HT1080 (cell line): ENCODE measurements at regions not wholly inside any gene's neighbourhood (a gene's known extent, or its start where the extent isn't known, plus 50 kb on each side); places are given as distances from the start of the nearest gene placed in this dataset.

ENCODE experiments used
- DNase-seq: peaks from one replicate; pipeline ENCODE4 v3.0.0-alpha.2; 2015; ENCODE audit warnings: low read depth

DNA sequence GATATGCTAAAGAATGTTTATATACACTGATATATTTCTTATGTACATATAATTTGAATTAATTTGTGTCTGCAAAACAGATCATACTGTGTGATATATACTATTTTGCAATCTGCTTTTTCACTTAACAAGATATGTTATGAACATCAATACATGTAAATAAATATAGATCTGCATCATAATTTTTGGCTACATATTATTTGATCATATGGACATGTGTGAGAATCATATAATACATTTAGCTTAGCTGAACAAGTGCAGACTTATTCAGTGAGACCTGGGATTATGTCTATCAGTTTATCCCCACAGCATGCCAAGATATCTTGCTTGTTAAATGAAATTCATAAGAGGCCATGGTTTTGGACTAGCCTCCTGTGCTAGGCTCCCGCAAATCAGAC lies 474.3 kb downstream of the ARHGEF28 start:
- DNase-seq: no peak

DNA sequence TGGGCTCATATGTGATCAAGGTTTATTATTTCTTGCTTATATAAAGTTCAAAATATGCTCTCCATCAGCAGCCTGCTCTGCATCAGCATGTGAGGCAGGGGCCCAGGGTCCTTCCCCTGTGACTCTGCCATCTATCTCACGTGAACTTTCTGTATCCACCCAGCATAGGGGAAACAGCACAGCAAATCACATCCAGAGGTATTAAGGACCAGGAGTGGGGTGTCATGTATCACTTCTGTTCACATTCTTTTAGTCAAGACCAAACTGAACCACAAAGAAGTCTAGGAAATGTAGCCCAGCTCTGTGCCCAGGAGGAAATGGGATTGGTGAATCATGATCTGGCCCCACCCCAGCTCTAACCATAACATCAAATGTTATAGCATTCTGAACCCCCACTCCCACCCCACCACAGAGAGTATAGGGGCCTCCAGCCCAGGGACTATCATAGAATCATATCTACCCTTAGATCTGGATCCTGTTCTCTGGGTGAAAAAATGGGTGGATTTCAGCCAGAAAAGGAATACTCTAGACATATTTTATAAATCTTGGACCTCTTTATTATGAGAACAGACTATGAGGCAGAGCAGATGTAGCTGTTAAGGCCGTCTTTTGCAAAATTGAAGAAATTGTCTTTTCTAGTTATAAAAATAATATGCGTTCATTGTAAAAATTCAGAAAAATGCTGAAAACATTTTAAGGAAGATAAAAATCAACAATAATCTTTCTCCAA lies 473.7 kb downstream of the ARHGEF28 start:
- peak; percentile 13 for DNase-seq

DNA sequence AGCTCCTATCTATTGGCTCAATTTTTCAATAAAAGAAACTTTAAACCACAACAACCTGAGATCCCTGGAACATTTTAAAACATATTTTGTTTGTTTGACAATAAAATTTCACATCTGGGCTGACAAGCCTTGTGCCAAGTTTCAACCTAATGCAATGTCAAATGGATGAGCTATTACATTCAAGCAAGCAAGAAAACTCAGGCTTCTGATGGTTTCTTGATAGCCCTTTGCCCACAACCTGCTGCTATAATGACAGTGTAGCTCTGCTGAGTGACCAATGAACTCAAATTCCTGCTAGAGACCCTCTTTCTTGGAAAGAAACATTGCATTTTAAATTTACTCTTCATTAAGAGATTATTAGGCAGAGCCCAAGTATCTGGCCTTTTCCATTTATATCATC lies 472.9 kb downstream of the ARHGEF28 start:
- DNase-seq: no peak

DNA sequence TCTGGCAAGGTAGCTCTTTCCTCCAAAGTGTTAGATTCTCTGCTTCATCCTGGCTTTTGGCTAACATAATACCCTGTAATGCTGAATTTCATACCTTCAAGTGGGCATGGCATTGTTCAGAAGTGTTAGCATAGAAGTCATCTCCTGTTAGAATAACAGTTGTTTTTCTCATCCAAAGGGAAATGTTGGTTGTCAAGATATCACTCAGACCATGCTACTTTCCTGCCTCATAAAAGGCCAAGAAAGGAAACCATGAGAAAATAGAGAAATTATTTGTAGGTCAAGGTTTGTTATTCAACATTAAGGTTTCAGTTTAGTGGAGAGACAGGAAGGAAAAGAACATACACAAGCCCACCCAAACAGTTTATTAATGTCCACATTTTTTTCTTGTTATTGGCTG lies 472.5 kb downstream of the ARHGEF28 start:
- no peak for DNase-seq

DNA sequence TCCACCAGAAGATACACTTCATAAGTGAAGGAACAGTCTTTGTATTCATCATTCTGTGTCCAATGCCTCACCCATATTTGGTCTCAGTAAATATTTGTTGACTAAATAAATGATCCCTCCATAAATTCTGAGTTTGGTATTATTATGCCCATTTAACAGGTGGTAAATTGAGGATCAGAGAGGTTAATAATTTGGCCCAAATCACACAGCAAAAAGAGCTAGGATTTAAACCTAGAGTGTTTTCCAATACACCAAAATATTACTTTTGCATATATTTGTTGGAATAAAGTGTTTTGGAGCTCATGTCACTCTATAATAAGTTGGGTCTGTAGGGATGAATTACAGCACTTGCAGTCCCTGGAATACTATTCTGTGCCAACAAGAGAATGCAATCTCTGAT lies 470.3 kb downstream of the ARHGEF28 start:
- no peak for DNase-seq

DNA sequence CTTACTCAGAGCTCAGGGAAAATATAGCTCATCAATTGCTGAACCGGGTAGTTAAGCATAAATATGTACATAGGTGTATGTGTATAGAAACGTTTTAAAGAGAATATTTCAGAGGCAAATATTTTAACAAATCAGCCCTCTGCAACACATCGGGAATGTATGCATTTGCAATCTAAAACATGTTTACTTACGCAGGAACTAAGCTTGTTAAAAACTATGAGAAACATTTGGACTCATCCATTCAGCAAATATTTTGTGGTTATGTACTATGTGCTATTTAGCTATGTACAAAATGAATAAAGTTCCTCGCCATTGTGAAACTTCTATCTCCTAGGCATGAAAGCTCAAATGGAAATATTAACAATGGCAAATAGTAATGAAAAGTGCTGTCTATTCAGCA lies 469.9 kb downstream of the ARHGEF28 start:
- no peak for DNase-seq

DNA sequence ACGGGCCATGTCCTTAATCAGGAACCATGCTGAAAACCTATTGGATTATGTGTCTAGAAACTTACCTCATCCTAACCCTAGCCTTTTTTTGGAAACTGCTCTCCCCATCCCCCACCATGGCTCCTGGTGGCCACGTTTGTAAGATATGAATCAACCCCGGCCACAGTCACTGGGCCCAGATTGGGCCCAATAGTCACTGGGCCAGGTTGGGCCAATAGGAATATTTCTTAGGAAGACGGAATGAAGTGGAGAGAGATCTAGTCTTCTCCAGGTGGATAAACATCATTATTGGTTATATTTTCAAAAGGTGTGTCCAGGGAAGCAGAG lies 468.7 kb downstream of the ARHGEF28 start:
- DNase-seq: no peak

DNA sequence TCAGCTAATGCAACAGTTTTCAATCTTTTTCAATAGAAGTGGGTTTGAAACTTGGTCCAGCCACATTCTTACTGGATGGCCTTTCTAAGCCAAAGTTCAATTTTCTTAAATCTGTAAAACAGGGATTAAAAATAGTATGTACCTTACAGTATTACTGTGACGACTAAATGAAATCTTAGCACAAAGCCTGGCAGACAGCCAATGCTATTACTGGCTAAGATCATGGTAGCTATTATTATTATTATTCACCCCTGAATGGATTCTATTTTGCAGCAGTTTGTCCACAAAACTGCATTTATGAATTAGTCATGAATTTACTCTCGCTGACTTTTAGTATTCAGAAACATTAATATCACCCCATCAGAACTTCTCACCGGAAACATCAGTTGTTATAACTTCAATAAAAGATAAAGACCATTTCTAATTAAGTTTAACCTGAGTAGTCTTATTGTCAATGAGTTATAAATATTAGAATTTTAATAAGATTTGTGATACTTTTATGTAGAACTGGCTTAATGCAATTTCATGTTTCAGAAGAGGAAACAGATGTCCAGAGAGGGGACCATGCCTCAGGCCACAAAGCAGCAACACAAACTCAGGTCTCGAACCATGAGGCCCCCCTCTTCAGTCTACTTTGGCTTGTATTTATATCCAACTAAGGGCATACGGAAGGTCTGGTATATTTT lies 468.2 kb downstream of the ARHGEF28 start:
- no peak for DNase-seq

DNA sequence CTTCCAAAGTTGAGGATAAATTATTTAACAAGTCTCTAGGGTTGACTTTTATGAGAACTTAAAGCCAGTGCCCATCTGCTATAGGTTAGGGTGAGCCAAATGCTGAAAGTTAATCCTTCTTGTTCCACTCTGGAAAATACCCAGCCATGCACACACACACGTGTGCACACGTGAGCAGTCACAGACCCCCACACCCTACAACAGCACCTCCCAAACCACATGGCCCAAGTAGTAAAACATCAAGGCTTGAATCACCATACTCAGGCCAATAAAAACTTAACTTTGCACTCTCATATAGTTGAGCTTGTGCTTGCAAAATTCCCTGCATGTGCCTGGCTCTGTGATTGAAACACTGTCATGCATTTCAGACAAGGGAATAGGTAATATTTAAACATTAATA lies 467.6 kb downstream of the ARHGEF28 start:
- DNase-seq: no peak

DNA sequence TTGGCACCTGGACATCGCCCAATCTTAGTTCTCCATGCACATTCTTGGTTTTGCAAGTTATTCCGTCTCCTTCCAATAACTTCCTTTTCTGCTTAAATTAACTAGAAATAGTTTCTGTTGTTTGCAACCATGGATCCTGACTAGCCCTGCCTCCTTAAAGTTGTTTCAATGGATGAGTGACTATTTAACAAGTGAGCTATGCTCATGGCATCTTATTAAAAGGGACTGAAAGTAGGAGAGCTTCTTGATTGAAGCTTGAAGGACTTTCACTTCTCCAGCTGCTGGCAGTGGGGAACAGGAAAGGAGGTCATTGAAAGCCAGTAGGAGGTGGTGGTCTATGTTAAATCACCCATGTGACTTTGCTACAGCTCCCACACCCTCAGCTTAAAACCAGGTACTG lies 466.8 kb downstream of the ARHGEF28 start:
- no peak for DNase-seq

DNA sequence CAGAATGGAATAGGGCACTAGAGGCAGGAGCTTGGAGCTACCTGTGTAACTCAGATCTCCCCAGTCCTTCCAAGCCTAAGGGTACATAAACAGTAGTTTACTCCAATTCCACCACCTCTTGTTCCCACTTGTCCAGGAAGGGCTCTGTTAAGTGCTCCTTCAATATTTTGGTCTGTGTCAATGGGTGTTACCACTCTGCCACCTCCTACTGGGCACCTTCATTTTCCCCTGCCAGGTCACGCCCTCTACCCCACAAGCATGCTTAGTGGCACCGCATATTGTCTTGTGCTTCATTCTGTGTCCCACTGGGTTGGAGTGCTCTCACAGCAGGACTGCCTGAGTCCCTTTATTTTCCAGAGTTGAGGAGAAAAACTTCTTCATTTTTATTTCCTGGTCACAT lies 459.8 kb downstream of the ARHGEF28 start:
- no peak for DNase-seq

DNA sequence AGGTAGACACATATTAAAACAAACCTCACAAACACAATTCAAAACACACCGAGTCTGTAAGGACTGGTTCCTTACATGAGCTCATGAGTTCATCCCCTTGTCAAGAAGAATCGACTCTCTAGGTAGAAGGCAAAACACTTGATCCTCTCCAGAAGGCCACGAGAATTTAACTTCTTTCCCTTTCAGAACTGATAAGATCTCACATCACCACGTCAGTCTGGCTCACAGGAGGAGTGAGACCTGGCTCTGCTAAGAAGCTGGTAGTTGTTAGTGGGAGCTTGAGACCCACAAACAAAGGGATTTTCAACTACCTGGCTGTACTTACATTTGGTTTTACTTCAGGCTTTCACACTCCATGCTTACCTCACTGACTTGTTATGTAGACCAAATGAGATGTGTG lies 459.2 kb downstream of the ARHGEF28 start:
- DNase-seq: no peak

DNA sequence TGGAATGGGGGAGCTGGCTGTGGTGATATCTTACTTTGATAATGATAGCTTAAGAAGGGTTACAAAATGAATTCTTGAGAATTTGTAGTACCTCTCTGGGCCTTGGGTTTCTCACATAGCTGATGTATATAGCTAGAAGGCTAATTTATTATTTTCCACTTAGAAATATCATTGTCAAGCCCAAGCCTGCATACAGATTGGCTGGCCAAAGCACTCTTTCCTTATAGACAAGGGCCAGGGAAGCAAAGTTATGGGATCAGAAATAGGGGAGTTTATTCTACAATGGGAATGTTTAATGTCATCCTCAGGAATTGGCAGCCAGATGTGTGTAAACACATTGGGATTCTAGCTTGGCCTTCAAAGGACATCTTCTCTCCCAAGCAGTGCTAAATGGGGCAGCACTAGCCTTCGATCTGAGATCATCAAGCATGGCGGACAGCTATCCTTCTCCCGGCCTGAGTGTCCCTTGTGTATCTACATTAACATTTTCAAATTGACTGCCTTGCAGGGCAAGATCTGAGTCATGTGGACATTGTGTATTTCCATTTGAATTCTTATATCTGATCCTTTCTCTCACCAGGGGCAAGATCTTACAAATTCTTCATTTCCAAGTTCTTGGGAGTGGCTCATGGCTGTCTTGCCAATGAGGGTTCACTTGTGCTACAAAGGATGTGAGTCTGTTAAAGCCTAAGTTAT lies 457.2 kb downstream of the ARHGEF28 start:
- DNase-seq: no peak

DNA sequence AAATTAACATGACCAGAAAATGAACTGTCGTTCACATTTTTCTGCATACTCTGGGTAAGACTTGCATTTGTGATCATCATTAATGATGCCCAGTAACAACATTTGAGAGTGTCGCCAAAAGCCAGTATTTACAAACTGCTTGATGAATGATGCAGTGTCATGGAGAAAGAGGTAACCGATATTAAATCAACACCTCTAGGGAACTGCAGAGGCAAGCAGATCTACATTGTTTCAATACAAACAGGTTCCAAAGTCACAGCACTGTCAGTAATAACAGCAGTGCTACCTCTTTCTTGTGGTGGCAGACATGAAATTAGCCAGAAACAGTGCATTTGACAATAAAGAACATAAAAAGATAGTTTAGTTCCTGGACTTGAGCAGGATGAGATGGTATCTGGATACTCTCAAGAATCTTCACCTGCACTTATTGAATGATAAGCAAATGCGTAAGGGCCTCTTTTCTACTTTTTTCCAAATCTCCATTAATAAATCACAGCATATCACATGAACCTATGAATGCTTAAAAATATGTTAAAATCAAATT lies 456.6 kb downstream of the ARHGEF28 start:
- DNase-seq: no peak

DNA sequence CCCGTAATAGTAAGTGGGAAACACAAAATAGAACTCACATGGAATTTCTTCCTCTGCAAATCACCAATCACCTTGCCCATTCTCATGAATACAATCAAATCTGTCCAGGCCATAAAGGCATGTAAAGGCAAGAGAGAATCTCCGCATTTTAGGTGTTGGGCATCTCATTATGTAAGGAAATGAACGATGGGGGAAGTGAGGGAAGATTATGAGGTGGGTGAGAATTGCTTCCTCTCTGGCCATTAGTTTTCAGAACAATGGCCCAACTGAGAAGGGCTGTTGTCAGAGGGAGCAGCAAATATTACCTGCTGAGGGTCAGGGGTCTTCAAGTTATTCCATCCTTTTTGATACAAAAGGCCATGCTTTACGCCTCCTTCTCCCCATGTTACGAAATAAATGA lies 455.1 kb downstream of the ARHGEF28 start:
- no peak for DNase-seq

DNA sequence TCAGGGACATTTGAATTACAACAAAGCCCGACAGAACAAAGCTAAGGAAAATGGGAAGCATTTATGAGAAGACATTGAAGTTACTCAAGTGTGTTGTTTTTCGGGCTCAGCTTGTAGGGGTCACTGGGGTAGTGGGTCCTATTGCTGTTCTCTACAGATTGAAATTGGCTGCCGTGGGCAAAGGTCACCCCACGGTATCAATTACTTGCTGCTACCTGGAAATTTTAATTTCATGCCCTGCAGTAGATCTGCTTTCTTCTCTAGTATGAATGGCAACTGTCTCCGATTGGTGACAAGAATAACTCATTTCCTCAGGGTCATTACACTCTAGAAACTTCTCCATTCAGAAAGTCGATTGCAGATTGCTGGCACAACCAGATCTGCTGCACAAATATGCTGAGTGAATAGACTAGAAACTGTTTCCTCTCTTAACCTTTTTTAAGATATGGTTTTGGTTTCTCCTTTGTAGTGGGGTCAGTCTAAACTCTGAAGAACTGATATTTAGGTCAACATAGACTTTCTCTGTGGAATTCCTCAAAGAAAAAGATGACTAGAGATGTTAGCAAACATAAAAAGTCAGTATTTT lies 454.1 kb downstream of the ARHGEF28 start:
- no peak for DNase-seq

DNA sequence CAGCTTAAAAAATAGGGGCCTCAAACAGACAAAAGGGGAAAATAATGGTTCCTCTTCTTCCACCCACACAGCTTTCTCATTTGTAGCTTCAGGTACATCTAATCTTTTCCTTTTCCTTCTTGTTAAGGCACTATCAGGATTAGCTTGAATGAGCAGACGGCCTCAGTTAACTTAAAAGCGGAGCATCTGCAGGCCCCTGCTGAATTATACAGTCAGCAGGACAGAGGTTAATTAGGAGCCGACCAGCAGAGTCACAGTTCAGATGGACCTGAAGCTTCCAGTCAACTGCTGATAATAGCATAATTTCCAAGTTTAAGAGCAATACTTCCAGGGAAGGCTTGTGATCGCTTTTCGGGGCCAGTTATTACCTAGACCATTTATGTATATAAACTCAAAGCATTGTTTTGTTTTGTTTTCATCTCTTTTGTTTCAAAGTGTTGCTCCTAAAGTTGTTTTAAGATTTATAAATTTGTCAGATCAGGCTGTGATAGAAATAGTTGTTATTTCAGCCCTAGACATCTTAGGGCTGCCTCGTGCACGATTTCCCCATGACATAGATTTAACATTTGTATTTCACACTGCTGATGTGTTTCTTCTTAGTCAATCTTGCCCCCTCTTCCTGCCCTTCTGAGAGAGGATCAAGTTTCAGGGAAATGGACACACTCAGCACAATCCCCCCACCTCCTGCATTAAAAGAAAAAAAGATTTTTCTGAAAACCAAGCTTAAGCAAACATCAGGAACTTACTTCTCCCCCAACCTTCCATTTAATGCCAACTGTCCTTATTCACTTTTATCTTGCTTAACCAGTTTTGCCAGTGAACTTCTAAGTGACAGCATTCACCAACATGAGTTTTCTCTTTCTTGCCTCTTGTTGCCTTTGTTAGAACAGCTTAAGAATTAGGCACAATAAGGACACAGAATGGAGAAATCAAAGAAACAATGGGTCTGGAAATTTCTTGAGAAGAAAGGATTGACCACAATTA lies 449.8 kb downstream of the ARHGEF28 start:
- DNase-seq: peak; percentile 55

DNA sequence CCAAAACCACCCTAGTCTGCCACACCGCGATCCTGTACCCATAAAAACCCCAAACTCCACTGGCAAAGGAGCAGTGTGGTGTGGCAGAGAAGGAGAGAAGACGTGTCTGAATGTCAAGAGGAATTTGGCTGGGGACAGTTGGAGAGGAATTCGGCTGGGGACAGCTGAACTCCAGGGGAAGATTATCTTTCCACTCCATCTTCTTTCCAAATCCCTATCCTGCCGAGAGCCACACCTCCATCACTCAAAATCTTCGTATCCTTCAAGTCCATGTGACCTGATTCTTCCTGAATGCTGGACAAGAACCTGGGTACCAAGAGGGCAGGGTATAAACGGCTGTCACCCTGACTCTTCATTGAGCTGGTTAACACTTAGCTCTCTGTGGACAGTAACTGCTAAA lies 448.1 kb downstream of the ARHGEF28 start:
- no peak for DNase-seq

DNA sequence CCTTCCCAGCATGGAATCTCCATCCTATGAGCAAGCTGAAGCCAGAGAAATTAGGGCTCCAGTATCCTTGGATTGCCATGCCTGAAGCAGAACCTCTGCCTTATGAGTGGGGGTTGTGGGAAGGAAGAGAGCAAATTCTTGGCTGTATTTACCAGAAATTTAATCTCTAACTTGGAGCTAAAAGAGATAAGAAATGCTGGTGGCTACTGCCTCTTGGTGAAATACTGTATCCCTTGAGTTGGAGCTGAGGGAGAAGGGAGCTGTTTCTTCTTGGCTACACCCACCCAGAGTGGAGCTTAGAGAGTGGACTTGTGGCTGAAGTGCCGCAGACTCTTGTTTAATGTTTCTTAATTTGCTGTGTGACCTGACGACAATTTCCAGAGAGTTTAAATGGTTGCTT lies 447.3 kb downstream of the ARHGEF28 start:
- DNase-seq: no peak

DNA sequence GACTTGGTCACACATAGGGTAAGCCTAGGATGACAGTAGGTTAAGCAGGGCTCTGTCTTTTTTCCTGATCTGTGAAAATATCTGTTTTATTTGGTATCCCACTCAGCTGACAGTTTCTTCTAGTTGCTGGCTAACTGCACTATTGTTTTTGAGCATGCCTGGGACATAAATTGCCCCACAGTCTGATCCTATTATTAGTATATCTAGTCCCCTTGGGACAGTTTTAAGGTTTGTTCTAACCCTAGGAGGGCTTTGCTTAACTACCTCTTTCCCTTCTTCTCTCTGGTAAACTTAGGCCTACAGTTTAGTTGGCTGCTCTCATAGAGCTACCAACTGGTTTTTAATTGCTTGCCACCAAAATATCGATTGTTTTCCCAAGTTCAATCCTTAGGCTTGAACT lies 446.6 kb downstream of the ARHGEF28 start:
- no peak for DNase-seq

DNA sequence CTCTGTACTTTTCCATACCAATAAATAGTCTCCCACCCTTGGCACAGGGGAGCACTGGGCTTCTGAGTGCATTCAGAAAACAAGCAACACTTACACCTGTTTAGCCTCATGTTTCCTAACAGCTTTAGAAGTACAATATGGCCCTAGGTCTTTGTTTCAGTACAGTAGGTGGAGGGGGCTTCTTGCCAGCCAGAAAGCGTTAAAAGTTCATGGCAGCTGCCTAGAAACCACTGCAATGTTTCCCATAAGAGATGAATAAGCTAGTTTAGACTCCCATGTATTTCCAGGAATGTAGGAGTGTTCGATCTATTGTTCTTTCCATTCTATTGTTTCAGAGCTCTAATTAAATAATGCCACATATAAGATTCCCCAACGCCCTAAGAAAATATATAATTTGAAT lies 444.8 kb downstream of the ARHGEF28 start:
- no peak for DNase-seq
